ENCODE measurements at regions not wholly inside any gene's neighbourhood (a gene's known extent, or its start where the extent isn't known, plus 50 kb on each side); places are given as distances from the start of the nearest gene placed in this dataset.

DNA sequence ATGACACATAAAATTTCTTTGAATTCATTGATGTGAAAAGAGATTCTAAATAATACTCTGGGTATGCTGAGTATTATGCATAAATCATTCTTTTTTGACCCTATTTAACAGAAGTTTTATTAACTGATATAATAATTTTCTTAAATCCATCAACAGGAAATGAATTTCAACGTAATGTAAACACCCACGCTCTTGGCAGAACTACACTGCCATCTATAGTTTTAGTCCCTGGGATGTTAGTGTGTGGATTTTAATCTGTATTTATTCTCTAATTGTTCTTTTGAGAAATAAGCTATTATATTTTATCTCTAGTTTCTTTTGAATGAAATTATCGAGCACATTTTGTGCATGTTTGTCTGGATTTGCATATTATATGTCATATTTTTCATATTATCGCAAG lies 666.8 kb upstream of the NDST4 start:
- intact Hi-C loops (cut with micrococcal nuclease): no loop called here
- ATAC-seq (no peak), DNase-seq (no peak)

DNA sequence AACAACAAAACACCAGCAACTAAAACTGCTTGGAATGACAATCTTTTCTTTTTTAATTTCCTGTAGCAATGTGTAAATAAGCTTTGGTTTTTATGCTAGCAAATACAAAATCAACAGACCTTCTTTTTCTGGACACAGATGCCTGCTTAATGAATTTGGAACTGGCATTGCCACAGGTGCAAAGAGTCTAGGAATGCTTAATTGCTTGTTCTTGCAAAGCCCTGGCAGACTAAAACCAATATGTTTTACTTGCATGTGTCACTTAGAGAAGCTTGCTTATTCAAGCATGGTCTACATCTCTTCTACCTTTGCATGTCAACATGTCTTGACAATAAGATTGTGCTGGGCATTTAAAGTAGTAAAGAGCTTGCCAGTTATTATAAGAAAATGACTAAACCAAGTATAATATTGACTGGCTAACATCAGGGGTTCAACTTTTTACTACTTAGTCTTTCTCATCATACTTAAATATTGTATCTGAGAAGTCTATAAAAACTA lies 656.7 kb upstream of the NDST4 start:
- ATAC-seq (no peak), DNase-seq (no peak)
- intact Hi-C loops (cut with micrococcal nuclease): no loop called here

DNA sequence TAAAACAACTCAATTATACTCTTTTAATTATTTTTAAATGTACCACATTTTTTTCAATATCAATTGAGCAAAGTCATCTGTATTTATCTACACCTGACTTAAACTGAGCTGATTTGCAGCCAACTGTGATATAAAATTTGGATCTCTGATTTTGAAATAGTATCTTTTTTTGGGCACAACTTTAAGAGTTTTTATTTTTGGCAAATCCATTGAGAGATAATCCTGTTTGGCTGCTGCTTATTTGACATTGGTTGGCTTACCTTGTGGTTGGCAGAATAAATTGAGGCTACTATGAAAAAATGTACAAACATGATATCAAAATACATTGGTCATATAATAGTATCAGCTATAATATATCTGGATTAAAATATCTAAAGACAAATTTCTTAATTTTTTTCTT lies 656.0 kb upstream of the NDST4 start:
- intact Hi-C loops (cut with micrococcal nuclease): no loop called here
- ATAC-seq (no peak), DNase-seq (no peak)

DNA sequence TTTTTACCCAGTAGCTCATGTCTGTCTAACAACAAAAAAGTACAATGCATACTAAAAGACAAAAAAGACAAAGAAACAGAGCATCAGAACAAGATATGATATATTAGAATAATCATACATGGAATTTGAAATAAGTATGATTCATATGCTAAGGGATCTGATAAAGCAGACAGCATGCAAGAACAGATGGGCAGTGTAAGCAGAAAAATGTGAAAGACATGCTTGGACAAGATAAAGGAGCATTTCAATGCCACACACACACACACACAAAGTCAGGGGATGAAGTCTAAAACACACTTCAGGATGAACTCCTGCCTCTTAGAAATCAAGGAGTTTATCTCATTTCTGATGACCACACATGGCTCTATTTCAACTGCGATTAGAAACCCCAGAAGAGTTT lies 649.6 kb upstream of the NDST4 start:
- ATAC-seq: no peak
- no peak for DNase-seq

DNA sequence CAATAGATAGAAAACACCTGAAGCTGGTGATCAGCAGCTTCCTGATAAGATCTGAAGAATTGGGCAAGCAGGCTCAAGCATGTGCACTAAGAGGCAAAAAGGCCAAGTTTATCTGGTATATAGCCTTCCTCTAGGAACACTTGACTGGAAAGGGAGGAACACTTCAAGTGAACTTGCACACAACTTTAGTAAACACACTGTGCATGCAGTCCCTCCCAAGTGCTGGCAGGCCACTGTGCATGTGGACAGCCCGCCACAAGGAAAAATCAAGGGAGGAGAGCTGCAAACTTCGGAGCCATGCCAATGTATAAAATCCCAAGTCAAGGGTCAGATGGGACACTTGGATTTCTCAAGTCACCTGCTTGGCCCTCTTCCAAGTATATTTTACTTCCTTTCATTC lies 645.8 kb upstream of the NDST4 start:
- DNase-seq (no peak), ATAC-seq (no peak)
- intact Hi-C loops (cut with micrococcal nuclease): no loop called here

More for the DNA sequence above, 649.6 kb upstream of the NDST4 start:
- intact Hi-C loops (cut with micrococcal nuclease): no loop called here

DNA sequence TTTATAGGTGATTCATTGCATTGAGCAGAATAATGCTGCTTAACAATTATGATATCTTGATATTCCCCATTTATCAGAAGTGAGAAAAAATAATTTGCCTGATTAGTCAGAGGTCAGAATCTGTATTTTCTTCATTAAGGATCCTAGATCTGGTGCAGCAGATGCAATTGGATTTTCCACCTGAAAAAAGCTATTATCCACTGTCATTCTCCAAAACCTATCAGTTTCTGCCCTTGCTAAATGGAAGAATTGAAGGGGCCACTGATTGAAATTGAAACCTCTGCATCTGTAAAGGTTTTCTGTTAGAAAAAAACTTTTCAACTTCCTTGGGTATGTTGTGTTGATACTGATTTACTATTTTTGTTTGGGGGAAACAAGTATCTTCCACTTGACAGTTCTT lies 636.0 kb upstream of the NDST4 start:
- intact Hi-C loops (cut with micrococcal nuclease): no loop called here
- DNase-seq (no peak), ATAC-seq (no peak)

DNA sequence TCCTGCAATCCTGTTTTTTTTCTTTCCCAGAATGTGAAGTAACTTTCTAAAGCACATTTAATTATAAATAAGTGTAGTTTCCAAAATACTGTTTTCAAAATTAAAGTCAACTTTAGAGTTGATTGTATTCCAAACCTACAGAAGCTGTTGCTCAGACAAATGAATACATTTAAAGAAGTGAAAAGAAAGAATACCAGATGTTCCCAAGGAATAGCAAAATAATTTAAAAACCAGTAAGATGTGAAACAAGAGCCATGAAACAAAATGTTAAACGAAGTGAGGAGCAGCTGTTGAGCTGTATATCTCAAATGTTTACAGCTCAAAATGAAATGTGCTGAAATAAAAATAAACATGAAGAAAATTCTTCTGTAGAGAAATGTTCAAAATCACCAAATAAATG lies 627.4 kb upstream of the NDST4 start:
- intact Hi-C loops (cut with micrococcal nuclease): no loop called here
- DNase-seq (no peak), ATAC-seq (no peak)

DNA sequence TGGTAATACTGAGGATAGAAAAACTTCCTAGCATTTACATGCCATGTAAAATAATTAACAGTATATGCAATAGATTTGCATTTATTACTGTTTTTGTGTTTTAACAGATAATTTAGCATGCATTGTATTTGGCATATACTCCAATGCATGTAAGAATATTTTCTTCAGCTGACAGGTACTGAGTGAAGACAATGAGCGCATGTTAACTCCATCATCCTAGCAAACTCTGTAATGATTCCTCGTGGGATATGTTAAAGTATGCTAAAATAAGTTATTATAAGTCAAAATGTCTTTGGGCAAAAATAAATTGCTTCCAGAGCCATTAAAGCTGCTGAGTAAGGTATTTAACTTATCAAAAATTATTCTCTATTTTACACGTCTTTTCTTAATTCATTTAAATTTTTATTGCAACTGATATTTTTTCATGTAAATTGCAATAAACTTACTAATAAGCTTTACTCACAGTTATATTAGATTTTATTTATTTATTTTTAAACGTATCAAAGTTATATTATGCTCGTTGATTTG lies 616.4 kb upstream of the NDST4 start:
- DNase-seq (no peak), ATAC-seq (no peak)
- intact Hi-C loops (cut with micrococcal nuclease): no loop called here

DNA sequence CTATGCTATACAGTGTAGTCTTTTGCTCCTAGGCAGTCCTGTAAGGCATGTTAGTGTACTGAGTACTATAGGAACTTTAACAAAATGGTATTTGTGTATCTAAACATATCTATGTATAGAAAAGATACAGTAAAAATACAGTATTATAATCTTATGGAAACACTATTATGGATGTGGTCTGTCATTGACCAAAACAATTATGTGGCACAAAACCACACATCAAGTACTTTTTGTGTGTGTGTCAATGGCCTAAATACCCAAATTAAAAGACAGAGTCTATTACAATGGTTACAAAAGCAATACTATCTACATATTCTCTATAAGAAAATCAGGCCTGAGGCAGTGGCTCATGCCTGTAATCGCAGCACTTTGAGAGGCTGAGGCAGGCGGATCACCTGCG lies 610.2 kb upstream of the NDST4 start:
- ATAC-seq: no peak
- no peak for DNase-seq
- intact Hi-C loops (cut with micrococcal nuclease): no loop called here

DNA sequence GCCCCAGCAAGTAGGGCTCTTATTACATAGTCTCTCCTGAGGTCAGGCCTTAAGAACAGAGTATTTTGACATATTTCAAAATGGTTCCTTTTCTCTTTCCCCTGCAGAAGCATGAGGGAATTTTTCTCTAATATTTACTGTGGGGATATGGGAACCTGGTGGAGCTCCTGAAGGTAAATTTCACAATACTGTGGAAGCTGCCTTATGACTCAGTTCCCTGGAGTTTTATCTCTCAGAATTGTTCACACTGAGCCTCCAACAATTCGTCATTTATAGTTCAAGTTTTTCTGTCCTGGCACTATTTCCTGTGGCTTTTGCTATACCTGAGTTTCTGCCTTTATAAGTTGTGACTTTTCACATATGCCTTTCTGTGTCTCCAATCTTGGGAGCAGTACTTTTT lies 607.2 kb upstream of the NDST4 start:
- no peak for DNase-seq
- intact Hi-C loops (cut with micrococcal nuclease): no loop called here
- no peak for ATAC-seq

DNA sequence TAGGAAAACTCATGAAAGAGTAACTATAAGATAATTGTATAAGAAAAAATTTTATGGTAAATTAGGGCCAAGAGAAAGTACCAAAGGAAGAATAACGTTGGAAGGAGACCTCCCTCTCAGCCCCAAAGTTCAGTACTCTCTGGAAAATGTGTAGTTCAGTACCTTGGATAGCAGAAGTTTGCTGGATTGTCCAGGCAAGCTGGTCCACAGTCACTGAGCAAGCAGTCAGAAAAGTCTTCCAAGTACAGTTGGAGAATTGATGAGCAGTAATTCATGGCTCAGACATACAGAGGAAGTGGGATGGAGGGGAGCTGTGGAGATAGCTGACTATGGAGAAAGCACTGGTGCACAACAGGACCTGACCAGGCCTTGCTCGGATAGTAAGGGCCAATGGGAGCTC lies 598.2 kb upstream of the NDST4 start:
- intact Hi-C loops (cut with micrococcal nuclease): no loop called here
- DNase-seq: no peak
- no peak for ATAC-seq

DNA sequence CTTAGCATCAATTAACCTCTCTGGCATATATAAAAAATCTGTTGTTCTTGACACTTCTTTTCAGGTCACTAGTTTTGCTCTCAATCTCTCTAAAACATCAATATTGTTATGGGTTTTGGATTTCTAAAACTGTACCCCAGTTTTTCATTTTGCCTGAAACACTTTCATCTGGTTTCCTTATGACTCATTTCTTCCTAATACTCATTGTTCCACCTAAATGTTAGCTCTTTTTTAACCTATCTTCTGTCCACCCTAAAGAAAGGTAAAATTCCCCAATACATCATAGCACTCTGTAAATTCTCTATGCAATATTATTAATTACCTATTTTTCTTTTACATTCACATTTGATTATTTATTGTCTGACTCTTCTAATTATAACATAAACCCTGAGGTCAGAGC lies 575.5 kb upstream of the NDST4 start:
- DNase-seq (no peak), ATAC-seq (no peak)
- intact Hi-C loops (cut with micrococcal nuclease): no loop called here

DNA sequence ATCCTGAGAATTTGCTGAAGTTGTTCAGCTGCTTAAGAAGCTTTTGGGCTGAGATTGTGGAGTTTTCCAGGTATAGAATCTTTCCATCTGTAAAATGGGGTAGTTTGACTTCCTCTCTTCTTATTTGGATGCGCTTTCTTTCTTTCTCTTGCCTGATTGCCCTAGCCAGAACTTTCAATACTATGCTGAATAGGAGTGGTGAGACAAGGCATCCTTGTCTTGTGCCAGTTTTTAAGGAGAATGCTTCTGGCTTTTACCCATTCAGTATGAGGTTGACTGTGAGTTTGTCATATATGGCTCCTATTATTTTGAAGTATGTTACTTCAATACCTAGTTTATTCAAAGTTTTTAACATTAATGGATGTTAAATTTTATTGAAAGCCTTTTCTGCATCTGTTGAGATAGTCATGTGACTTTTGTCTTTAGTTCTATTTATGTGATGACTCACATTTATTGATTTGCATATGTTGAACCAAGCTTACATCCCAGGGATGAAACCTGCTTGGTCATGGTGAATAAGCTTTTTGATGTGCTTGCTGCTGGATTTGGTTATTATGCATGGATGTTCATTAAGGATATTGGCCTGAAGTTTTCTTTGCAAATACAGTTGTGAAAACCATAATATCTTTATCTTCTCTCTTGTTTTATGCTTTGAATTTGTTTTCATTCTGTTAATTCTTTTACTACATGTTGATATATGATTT lies 573.8 kb upstream of the NDST4 start:
- intact Hi-C loops (cut with micrococcal nuclease): no loop called here

DNA sequence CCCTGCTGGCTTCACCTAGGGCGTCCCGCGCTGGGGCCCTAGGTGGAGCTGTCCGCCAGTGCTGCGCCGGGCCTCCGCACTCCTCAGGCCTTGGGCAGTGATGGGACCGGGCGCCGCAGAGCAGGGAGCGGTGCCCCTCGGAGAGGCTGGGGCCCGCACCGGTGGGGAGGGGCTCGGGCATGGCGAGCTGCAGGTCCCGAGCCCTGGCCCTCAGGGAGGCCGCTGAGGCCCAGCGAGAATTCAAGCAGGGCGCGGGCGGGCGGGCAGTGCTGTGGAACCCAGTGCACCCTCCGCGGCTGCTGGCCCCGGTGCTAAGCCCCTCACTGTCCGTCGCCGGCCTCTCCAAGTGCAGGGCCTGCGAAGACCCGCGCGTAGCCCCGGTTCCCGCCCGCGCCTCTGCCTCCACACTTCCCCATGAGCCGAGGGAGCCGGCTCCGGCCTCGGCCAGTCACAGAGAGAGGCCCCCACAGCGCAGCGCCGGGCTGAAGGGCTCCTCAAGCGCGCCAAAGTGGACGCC lies 565.1 kb upstream of the NDST4 start:
- DNase-seq (no peak), ATAC-seq (no peak)
- intact Hi-C loops (cut with micrococcal nuclease): no loop called here

More for the DNA sequence above, 573.8 kb upstream of the NDST4 start:
- DNase-seq (no peak), ATAC-seq (no peak)

DNA sequence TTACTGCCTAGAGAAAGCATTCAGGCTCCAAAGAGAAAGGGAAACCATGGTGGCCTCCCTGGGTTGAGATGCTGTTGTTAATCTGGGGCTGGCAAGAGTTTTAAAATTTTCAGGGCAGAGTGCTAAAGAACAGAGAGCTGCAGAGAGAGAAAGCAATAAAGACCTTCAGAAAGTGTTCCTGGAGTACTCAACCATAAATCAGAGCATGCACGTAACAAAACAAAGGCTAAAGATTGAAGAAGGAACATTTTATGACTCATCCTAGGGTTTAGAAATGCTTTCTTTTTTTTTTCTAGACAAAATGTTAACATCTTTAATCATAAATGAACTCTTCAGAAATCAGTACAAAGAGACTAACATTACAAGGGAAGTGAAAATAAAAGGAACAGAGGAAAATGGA lies 562.3 kb upstream of the NDST4 start:
- no peak for ATAC-seq
- DNase-seq: no peak
- intact Hi-C loops (cut with micrococcal nuclease): no loop called here

DNA sequence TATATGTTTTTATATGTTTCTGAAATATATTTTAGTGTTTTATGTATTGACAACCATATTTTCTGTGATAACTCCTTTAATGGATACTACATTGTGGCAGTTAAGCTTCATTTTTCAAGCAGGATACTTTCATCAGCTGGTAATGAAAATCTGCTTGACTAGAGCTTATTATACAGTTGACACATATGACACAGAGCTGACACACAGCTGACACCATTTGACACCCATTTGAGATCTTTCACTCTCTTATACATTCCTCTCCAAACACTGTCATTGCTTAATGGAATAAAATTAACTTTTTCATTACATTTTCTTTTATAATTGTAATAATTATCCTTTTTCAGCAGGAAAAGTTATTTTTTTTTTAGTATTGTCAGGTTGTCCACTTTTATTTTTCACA lies 561.1 kb upstream of the NDST4 start:
- no peak for DNase-seq
- intact Hi-C loops (cut with micrococcal nuclease): no loop called here
- no peak for ATAC-seq

DNA sequence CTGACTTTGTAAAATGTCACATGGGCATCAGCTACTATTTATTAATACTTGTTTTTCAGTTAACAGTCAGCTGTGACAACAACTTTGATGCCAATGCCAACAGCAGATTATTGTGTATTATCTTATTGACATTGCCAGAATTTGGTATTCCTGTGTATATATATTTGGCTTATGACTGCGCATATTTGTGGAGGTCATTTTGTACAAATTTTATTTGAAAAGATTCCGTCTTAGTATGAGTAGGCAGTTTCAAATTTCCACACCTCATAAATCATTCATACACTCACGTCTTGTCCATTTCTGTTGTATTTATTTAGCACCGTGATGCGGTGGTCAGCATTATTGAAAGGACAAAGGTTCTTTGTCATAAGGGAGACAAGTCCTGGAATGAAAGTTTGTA lies 558.2 kb upstream of the NDST4 start:
- intact Hi-C loops (cut with micrococcal nuclease): no loop called here
- ATAC-seq (no peak), DNase-seq (no peak)

DNA sequence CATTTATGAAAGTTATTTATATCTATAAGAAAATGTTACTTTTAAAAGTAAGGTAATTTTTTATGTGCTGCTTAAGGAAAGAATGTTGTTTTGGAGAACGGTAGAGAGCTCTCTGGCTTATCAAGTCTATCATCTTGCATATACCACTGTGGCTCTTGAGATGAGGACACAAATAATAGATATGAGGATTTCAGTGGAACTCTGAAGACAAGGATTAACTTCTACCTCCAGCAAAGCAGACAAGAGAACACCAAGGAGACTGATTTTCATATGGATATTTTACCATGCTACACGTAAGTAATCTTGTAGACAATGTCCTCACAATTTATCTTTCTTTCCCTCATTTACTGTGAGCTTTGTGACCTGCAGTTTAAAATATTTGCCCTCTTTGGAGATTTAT lies 557.5 kb upstream of the NDST4 start:
- DNase-seq: no peak
- intact Hi-C loops (cut with micrococcal nuclease): no loop called here
- no peak for ATAC-seq

DNA sequence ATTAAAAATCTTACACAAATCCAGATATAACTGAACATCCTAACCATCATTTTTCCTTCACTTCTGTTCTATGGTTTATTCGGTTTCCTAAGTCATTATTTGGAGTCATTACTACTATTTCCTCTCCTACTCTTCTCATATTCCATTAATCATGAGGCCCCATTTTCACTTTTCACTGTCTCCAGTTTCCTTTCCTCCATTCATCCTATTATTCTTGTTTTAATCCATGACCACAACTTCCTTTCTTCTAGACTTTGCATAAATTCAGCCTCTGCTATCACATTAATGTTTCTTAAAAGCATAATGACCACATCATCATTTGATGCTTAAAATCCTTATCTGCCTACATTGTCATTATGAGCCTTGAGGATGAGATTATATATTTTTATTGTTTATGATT lies 555.0 kb upstream of the NDST4 start:
- intact Hi-C loops (cut with micrococcal nuclease): no loop called here
- no peak for DNase-seq
- no peak for ATAC-seq

DNA sequence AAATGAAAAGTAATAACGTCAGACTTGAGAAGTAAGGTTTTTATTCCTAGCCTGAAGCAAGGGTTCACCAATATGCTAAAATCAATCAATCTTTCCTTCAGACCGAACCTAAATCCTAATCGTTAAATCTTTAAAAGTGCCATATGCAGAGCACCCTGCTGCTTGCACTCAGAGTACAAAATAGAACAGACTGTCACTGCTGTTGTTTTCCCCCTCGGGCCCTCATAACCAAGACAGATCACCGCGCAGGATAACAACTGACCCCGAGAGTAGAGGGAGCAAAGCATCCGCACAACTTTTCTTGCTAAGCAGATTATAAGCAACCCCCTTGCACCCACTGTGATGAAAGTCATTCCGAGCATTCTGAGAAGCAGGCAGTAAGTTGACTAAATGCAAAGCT lies 550.9 kb upstream of the NDST4 start:
- intact Hi-C loops (cut with micrococcal nuclease): no loop called here
- ATAC-seq: no peak
- no peak for DNase-seq

DNA sequence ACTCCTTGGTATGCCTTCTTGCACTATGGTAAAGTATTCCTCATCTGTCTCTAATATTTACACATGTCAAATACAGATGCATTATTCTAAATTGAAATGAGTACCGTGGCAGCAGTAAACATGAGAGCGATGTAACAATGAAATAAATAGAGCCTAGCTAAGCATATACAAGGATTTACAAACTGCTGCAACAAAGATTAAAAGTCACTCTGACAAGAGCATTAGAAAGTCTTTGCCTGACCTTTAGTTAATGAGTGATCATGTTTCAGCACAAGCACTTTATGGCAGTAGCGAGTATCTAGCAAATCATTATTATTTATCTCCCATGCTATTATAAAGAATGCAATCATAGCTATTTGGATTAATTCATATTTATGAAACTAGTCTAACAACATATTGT lies 547.0 kb upstream of the NDST4 start:
- intact Hi-C loops (cut with micrococcal nuclease): no loop called here
- ATAC-seq (no peak), DNase-seq (no peak)
